ENCODE measurements at regions not wholly inside any gene's neighbourhood (a gene's known extent, or its start where the extent isn't known, plus 50 kb on each side); places are given as distances from the start of the nearest gene placed in this dataset.

GRCh38 chr16:6047325-6047724 lies 949.7 kb upstream of the EEF2KMT start:
- no peak for TF ChIP-seq ZFP30 (CRISPR knock-in tag; IDR thresholded peaks at IDR 0.05)
- TF ChIP-seq TCF4 (CRISPR knock-in tag; IDR thresholded peaks at IDR 0.05; ENCODE audit: borderline replicate concordance) = no peak
- TF ChIP-seq CREB5 (CRISPR knock-in tag; IDR thresholded peaks at IDR 0.05; ENCODE audit: low read depth) = no peak
- no peak for TF ChIP-seq TSHZ2 (CRISPR knock-in tag; IDR thresholded peaks at IDR 0.05)
- TF ChIP-seq PATZ1 (CRISPR knock-in tag; IDR thresholded peaks at IDR 0.05; ENCODE audit: borderline replicate concordance) = no peak
- no peak for TF ChIP-seq RARB (CRISPR knock-in tag; IDR thresholded peaks at IDR 0.05)
- TF ChIP-seq SNAI2 (CRISPR knock-in tag; IDR thresholded peaks at IDR 0.05) = no peak
- no peak for TF ChIP-seq BACH2 (CRISPR knock-in tag; IDR thresholded peaks at IDR 0.05; ENCODE audit: borderline replicate concordance)
- no peak for TF ChIP-seq TOX (CRISPR knock-in tag; IDR thresholded peaks at IDR 0.05; ENCODE audit: borderline replicate concordance)
- TF ChIP-seq OSR1 (CRISPR knock-in tag; IDR thresholded peaks at IDR 0.05) = no peak
- TF ChIP-seq ZFP3 (CRISPR knock-in tag; IDR thresholded peaks at IDR 0.05) = no peak
- no peak for TF ChIP-seq PPARA (CRISPR knock-in tag; IDR thresholded peaks at IDR 0.05; ENCODE audit: borderline replicate concordance)

All from SK-N-SH treated with all-trans-retinoic acid at 6 μM for 48 hours (cell line).